ENCODE measurements at regions not wholly inside any gene's neighbourhood (a gene's known extent, or its start where the extent isn't known, plus 50 kb on each side); places are given as distances from the start of the nearest gene placed in this dataset.

DNA sequence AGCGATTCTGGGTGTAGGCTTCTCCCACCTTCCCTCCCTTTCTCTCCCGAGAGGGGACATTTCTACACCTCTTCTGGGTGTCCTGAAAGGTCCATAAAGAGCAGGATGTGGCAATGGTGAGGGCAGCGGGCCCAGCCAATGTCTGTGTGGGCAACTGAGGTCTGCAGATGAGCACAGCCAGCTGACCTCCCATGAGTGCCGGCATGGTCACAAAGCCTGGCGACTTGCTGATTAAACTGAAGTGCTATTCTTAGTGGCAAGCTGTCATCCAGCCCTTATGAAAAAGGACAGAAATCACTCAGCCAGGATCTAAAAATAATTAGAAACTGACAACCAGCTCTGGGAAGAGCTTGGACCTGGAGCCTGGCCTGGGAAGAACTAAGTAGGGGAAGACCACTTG, 124.3 kb upstream of the RGMA start:
- Histone ChIP-seq H2BK5ac (ENCODE audit: low read depth, low read length, poor library complexity, severe bottlenecking) (no peak overlapping the region), H3K9ac (ENCODE audit: low read depth, low read length) (no peak overlapping the region), H3K9me3 (ENCODE audit: control insufficient read depth, insufficient read depth, low read length) (peaks cover 31% of the 10 kb centered on the region), H3K18ac (ENCODE audit: low read depth, low read length) (no peak overlapping the region), H3K23ac (ENCODE audit: low read depth, low read length) (no peak overlapping the region), H3K4ac (ENCODE audit: low read depth, low read length) (no peak overlapping the region), H4K20me1 (ENCODE audit: insufficient read depth, low read length) (no peaks in the 10 kb centered on the region), H2AFZ (replicated peaks; ENCODE audit: low read length, poor library complexity) (no peak overlapping the region), H4K5ac (ENCODE audit: low read depth, low read length) (no peak overlapping the region), H4K91ac (ENCODE audit: insufficient read depth, low read depth, low read length) (no peak overlapping the region), H3K4me1 (ENCODE audit: control insufficient read depth, insufficient read depth, low read length) (no peaks in the 10 kb centered on the region), H3K36me3 (ENCODE audit: control insufficient read depth, insufficient read depth, low read length) (no peaks in the 10 kb centered on the region), H4K8ac (ENCODE audit: low read depth in 2 of 2, low read length in 2 of 2) (no peak overlapping the region), H2BK120ac (ENCODE audit: low read depth, low read length) (no peak overlapping the region), H3K4me3 (ENCODE audit: insufficient read depth, low read depth, low read length) (no peak overlapping the region), H3K27me3 (ENCODE audit: control insufficient read depth, insufficient read depth, low read length) (no peaks in the 10 kb centered on the region), H2BK15ac (ENCODE audit: low read depth, low read length) (no peak overlapping the region), H3K79me1 (ENCODE audit: low read depth in 1 of 2, low read length in 2 of 2) (no peaks in the 10 kb centered on the region), H3K14ac (replicated peaks; ENCODE audit: low read depth, low read length) (no peak overlapping the region), H3K27ac (ENCODE audit: insufficient read depth, low read length) (no peak overlapping the region), H2AK9ac (replicated peaks; ENCODE audit: low read depth, low read length, poor library complexity) (no peak overlapping the region), H3K9me1 (ENCODE audit: insufficient read depth, low read length) (no peaks in the 10 kb centered on the region), H3K4me2 (ENCODE audit: low read depth, low read length) (no peak overlapping the region), H2AK5ac (ENCODE audit: low read depth, low read length) (no peak overlapping the region), H2BK20ac (ENCODE audit: low read depth, low read length) (no peak overlapping the region), H3K56ac (ENCODE audit: extremely low read depth, insufficient read depth, low read length) (no peak overlapping the region)
- in situ Hi-C loops (cut with MboI; ENCODE audit: low sequenced_read_pairs) = no loop called here
- ChIA-PET POLR2A (ENCODE audit: unreplicated experiment) (no interaction called here), CTCF (no interaction called here)
- WGBS, 2 experiments (ENCODE audit: extremely low coverage in 2 of 2, insufficient read length in 1 of 2) = no CpG with 5 or more reads among the region's 5 CpGs
- ATAC-seq (ENCODE audit: low read depth) (no peak), DNase-seq (no peak)
- BruUV-seq (replicated peaks) = no TSS peak
- intact Hi-C loops (cut with micrococcal nuclease) = no loop called here
- TF ChIP-seq RAD21 (IDR thresholded peaks at IDR 0.05; ENCODE audit: low read length) (no peak), POLR2A (IDR thresholded peaks at IDR 0.05; ENCODE audit: low read depth, low read length) (no peak), RFX5 (IDR thresholded peaks at IDR 0.05; ENCODE audit: low read depth, low read length) (no peak), CHD1 (IDR thresholded peaks at IDR 0.05; ENCODE audit: low read depth, low read length) (no peak), MAFK (IDR thresholded peaks at IDR 0.05; ENCODE audit: low read depth, low read length) (no peak), NFE2L2 (IDR thresholded peaks at IDR 0.05; ENCODE audit: low read depth, low read length) (no peak), MXI1 (IDR thresholded peaks at IDR 0.05; ENCODE audit: borderline replicate concordance, low read depth, low read length) (no peak), MAZ (IDR thresholded peaks at IDR 0.05; ENCODE audit: borderline replicate concordance, low read depth, low read length) (no peak), FOS (IDR thresholded peaks at IDR 0.05; ENCODE audit: low read depth, low read length) (no peak), RCOR1 (IDR thresholded peaks at IDR 0.05; ENCODE audit: insufficient replicate concordance, low read length) (no peak), CEBPB (IDR thresholded peaks at IDR 0.05; ENCODE audit: low read depth, low read length) (no peak)
- TF ChIP-seq, protein P1, sequence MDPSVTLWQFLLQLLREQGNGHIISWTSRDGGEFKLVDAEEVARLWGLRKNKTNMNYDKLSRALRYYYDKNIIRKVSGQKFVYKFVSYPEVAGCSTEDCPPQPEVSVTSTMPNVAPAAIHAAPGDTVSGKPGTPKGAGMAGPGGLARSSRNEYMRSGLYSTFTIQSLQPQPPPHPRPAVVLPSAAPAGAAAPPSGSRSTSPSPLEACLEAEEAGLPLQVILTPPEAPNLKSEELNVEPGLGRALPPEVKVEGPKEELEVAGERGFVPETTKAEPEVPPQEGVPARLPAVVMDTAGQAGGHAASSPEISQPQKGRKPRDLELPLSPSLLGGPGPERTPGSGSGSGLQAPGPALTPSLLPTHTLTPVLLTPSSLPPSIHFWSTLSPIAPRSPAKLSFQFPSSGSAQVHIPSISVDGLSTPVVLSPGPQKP (IDR thresholded peaks at IDR 0.05; ENCODE audit: borderline replicate concordance, low read depth, low read length) = no peak
- TF ChIP-seq, protein P2, sequence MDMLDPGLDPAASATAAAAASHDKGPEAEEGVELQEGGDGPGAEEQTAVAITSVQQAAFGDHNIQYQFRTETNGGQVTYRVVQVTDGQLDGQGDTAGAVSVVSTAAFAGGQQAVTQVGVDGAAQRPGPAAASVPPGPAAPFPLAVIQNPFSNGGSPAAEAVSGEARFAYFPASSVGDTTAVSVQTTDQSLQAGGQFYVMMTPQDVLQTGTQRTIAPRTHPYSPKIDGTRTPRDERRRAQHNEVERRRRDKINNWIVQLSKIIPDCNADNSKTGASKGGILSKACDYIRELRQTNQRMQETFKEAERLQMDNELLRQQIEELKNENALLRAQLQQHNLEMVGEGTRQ (IDR thresholded peaks at IDR 0.05; ENCODE audit: low read depth, low read length) = no peak
- TF ChIP-seq, protein P3, sequence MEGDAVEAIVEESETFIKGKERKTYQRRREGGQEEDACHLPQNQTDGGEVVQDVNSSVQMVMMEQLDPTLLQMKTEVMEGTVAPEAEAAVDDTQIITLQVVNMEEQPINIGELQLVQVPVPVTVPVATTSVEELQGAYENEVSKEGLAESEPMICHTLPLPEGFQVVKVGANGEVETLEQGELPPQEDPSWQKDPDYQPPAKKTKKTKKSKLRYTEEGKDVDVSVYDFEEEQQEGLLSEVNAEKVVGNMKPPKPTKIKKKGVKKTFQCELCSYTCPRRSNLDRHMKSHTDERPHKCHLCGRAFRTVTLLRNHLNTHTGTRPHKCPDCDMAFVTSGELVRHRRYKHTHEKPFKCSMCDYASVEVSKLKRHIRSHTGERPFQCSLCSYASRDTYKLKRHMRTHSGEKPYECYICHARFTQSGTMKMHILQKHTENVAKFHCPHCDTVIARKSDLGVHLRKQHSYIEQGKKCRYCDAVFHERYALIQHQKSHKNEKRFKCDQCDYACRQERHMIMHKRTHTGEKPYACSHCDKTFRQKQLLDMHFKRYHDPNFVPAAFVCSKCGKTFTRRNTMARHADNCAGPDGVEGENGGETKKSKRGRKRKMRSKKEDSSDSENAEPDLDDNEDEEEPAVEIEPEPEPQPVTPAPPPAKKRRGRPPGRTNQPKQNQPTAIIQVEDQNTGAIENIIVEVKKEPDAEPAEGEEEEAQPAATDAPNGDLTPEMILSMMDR (conservative IDR thresholded peaks at IDR 0.05; ENCODE audit: low read depth, low read length) = no peak
- dilution Hi-C loops (cut with HindIII; ENCODE audit: low sequenced_read_pairs, unreplicated experiment) = no loop called here
